NCI-H146 (cell line): ENCODE measurements at regions not wholly inside any gene's neighbourhood (a gene's known extent, or its start where the extent isn't known, plus 50 kb on each side); places are given as distances from the start of the nearest gene placed in this dataset.
"Not testable (repeated sequence)": the region's sequence is repeated elsewhere in the genome, so short reads cannot be mapped to it uniquely, and the experiment has no call there.

Source experiments
- DNase-seq: peaks from one replicate; lab custom pipeline; 2025; lab: John Stamatoyannopoulos, UW

GRCh38 chr18:58805467-58806187 is 59.0 kb upstream of the ZNF532 start:
- DNase-seq = peak; percentile 100

- DNase-seq = no peak
Observed at GRCh38 chr18:58806826-58807714, 57.6 kb upstream of the ZNF532 start.

GRCh38 chr18:58807766-58808165 is 56.9 kb upstream of the ZNF532 start:
- no peak for DNase-seq

DNA sequence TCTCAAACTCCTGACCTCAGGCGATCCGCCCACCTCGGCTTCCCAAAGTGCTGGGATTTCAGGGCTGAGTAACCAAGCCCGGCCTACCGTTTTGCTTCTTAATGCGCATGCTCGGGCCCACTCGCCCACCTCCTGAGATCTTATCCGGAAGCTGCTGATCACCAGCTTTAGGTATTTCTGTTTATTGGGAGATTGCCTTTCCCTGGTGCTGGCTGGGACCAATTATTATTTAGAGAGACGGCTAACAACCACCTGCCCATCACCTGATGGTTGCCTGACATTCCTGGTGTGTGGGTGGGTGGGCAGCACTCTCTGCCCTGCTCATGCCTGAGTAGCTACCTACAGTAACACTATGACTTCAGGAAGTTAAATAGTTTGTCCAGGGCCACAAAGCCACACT is 56.3 kb upstream of the ZNF532 start:
- DNase-seq = no peak

DNA sequence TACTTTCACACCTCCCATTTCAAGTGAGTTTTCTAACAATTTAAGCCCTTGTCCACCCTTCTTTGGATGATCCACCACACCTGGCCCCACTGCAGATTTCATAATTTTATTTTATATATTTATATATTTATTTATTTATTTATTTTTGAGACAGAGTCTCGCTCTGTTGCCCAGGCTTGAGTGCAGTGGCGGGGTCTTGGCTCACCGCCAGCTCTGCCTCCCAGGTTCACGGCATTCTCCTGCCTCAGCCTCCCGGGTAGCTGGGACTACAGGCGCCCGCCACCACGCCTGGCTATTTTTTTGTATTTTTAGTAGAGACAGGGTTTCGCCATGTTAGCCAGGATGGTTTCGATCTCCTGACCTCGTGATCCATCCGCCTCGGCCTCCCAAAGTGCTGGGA is 52.8 kb upstream of the ZNF532 start:
- DNase-seq = not testable (repeated sequence)

DNA sequence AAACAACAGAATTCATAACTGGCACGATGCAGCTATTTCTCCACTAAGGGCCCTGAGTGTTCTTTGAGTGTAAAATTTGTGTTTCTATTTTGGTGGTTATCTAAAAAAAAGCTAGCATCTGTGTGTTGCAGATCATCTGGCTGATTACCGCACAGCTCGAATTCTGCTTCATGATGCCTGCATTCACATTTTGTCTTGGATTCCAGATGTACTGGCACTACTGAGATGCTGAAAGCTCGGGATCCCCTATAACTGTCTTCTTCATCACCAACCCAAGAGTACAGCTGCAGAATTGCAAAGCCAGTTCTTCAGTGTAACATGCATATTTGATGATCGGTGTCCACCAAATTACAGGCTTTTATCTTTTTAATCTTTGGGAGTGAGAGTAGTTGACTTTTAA is 51.6 kb upstream of the ZNF532 start:
- DNase-seq = no peak

DNA sequence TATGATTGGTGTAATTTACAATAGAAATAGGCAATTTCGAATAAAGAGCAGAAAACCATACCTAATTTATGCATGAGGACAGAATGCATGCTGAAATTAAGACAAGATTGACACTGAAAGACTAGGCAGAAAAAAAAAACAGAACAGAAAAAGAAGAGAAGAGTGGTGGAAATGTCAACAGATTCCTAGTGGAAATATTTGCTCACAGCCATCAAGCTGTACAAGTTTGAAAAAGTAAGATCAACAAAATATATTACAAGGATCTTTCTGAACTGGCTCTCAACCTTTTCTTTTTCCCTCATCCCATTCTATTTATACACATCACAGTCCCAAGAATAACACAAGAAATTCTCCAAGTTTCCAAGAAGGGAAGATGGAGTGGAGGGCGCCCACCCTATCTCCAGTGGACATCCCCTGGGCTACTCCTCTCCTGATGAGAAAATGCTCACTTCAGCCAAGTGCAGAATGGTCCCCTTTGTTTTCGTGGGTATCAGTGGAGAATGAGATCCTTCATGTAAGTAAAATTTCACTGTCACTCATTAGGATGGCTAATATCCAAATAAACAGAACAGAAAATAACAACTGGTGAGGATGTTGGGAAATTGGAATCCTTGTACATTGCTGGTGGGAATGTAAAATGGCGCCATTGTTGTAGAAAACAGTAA is 51.0 kb upstream of the ZNF532 start:
- no peak for DNase-seq

- no peak for DNase-seq
Observed at GRCh38 chr18:58814317-58814716, 50.4 kb upstream of the ZNF532 start.
